HepG2 (cell line): ENCODE measurements at regions not wholly inside any gene's neighbourhood (a gene's known extent, or its start where the extent isn't known, plus 50 kb on each side); places are given as distances from the start of the nearest gene placed in this dataset.

Experiments
- CBX2 ChIP-seq, 2 experiments: fragments of 200-600 bp in 1 of 2; sonication (generic); formaldehyde crosslinking in 1 of 2; IDR thresholded peaks; 2 replicates each; pipeline versions ENCODE4 v1.7.0 to v1.8.1; 2018 to 2022; ENCODE audit warnings: low read depth in 2 of 2, low read length in 1 of 2, mild to moderate bottlenecking in 1 of 2, missing genetic modification reagents in 1 of 2
- ELF4 ChIP-seq: sonication (generic); formaldehyde crosslinking; IDR thresholded peaks from 2 replicates; pipeline ENCODE4 v1.5.0; 2020; ENCODE audit warnings: missing genetic modification reagents, mild to moderate bottlenecking, moderate library complexity, borderline replicate concordance
- EP300 ChIP-seq, 3 experiments: sonication (generic) in 1 of 3; formaldehyde crosslinking in 1 of 3; IDR thresholded peaks; 2 replicates each; pipeline versions ENCODE4 v1.5.1 to v1.6.1; 2011 to 2020; ENCODE audit warnings: low read depth in 2 of 3, low read length in 2 of 3, borderline replicate concordance in 1 of 3, improper control_type of control experiment in 1 of 3, mild to moderate bottlenecking in 1 of 3, missing genetic modification reagents in 1 of 3, moderate library complexity in 1 of 3
- FOXJ3 ChIP-seq: sonication (generic); formaldehyde crosslinking; IDR thresholded peaks from 2 replicates; pipeline ENCODE4 v1.4.0; 2020; ENCODE audit warnings: missing genetic modification reagents, mild to moderate bottlenecking, borderline replicate concordance
- GMEB1 ChIP-seq: sonication (generic); formaldehyde crosslinking; IDR thresholded peaks from 2 replicates; pipeline ENCODE4 v1.5.1; 2020; ENCODE audit warnings: missing genetic modification reagents, mild to moderate bottlenecking, borderline replicate concordance
- JARID2 ChIP-seq: sonication (generic); formaldehyde crosslinking; IDR thresholded peaks from 2 replicates; pipeline ENCODE4 v1.8.1; 2023; ENCODE audit warnings: missing genetic modification reagents, inconsistent platforms; ENCODE audit not compliant: insufficient replicate concordance
- POLR2A ChIP-seq, 2 experiments: IDR thresholded peaks; 2 replicates each; pipeline ENCODE4 v1.6.1; 2011; ENCODE audit warnings: low read depth in 2 of 2, low read length in 2 of 2, mild to moderate bottlenecking in 1 of 2, moderate library complexity in 1 of 2; ENCODE audit not compliant: insufficient read depth in 1 of 2
- SP2 ChIP-seq: sonication (generic); formaldehyde crosslinking; IDR thresholded peaks from 2 replicates; pipeline ENCODE4 v1.5.1; 2020; ENCODE audit warnings: mild to moderate bottlenecking, missing genetic modification reagents
- TBP ChIP-seq: sonication (generic); formaldehyde crosslinking; IDR thresholded peaks from 2 replicates; pipeline ENCODE4 v1.5.0; 2020; ENCODE audit warnings: missing genetic modification reagents
- ZNF225 ChIP-seq: sonication (generic); formaldehyde crosslinking; IDR thresholded peaks from 2 replicates; pipeline ENCODE4 v1.4.0; 2020; ENCODE audit warnings: mild to moderate bottlenecking, missing genetic modification reagents
- TF ChIP-seq, protein P1 (sequence below): IDR thresholded peaks from 2 replicates; pipeline ENCODE4 v1.6.1; 2012; ENCODE audit warnings: inconsistent platforms
- TF ChIP-seq, protein P2 (sequence below): sonication (generic); formaldehyde crosslinking; IDR thresholded peaks from 2 replicates; pipeline ENCODE4 v1.5.0; 2020; ENCODE audit warnings: mild to moderate bottlenecking, missing genetic modification reagents, moderate library complexity
- TF ChIP-seq, protein P3 (sequence below): sonication (generic); formaldehyde crosslinking; IDR thresholded peaks from 2 replicates; pipeline ENCODE4 v1.9.0; 2022; ENCODE audit warnings: missing genetic modification reagents, mild to moderate bottlenecking, borderline replicate concordance
- TF ChIP-seq, protein P4 (sequence below): sonication (generic); formaldehyde crosslinking; IDR thresholded peaks from 2 replicates; pipeline ENCODE4 v1.4.0; 2020; ENCODE audit warnings: missing genetic modification reagents, borderline replicate concordance

DNA sequence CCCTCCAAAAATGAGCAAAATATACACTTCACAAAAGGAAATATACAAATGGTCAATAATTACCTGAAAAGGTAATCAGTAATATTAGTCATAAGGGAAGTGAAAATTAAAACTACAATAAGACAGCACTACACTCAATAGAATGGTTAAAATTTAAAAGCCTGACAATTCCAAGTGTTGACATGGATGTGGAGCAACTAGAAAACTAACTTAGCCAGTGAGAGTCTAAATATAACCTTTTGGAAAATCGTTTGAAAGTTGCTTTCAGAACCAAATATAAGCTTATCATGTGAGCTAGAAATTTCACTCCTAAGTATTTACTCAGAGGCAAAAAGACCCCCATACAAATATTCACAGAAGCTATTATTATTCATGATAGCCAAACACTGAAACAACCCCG, 105.1 kb upstream of the MVB12B start:
- no peak for TF ChIP-seq JARID2 (CRISPR knock-in tag)
- no peak for TF ChIP-seq ZNF225 (CRISPR knock-in tag)
- no peak for TF ChIP-seq ELF4
- TF ChIP-seq, protein P1, sequence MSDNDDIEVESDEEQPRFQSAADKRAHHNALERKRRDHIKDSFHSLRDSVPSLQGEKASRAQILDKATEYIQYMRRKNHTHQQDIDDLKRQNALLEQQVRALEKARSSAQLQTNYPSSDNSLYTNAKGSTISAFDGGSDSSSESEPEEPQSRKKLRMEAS, result no peak
- TF ChIP-seq, protein P2, sequence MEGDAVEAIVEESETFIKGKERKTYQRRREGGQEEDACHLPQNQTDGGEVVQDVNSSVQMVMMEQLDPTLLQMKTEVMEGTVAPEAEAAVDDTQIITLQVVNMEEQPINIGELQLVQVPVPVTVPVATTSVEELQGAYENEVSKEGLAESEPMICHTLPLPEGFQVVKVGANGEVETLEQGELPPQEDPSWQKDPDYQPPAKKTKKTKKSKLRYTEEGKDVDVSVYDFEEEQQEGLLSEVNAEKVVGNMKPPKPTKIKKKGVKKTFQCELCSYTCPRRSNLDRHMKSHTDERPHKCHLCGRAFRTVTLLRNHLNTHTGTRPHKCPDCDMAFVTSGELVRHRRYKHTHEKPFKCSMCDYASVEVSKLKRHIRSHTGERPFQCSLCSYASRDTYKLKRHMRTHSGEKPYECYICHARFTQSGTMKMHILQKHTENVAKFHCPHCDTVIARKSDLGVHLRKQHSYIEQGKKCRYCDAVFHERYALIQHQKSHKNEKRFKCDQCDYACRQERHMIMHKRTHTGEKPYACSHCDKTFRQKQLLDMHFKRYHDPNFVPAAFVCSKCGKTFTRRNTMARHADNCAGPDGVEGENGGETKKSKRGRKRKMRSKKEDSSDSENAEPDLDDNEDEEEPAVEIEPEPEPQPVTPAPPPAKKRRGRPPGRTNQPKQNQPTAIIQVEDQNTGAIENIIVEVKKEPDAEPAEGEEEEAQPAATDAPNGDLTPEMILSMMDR (CRISPR knock-in tag), result no peak
- TF ChIP-seq CBX2 (IDR thresholded peaks at IDR 0.05; ENCODE audit: low read depth, low read length), result no peak
- TF ChIP-seq CBX2 (CRISPR knock-in tag; IDR thresholded peaks at IDR 0.05; ENCODE audit: low read depth), result no peak
- TF ChIP-seq, protein P3, sequence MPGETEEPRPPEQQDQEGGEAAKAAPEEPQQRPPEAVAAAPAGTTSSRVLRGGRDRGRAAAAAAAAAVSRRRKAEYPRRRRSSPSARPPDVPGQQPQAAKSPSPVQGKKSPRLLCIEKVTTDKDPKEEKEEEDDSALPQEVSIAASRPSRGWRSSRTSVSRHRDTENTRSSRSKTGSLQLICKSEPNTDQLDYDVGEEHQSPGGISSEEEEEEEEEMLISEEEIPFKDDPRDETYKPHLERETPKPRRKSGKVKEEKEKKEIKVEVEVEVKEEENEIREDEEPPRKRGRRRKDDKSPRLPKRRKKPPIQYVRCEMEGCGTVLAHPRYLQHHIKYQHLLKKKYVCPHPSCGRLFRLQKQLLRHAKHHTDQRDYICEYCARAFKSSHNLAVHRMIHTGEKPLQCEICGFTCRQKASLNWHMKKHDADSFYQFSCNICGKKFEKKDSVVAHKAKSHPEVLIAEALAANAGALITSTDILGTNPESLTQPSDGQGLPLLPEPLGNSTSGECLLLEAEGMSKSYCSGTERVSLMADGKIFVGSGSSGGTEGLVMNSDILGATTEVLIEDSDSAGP (CRISPR knock-in tag), result no peak
- TF ChIP-seq GMEB1 (CRISPR knock-in tag), result no peak
- TF ChIP-seq TBP (CRISPR knock-in tag), result no peak
- TF ChIP-seq EP300 (IDR thresholded peaks at IDR 0.05; ENCODE audit: low read depth in 2 of 2, low read length in 2 of 2), result no peak
- TF ChIP-seq EP300 (CRISPR knock-in tag; IDR thresholded peaks at IDR 0.05; ENCODE audit: borderline replicate concordance), result no peak
- no peak for TF ChIP-seq SP2 (CRISPR knock-in tag)
- no peak for TF ChIP-seq POLR2A (IDR thresholded peaks at IDR 0.05; ENCODE audit: insufficient read depth in 1 of 2, low read depth in 2 of 2, low read length in 2 of 2)
- TF ChIP-seq FOXJ3 (CRISPR knock-in tag), result no peak
- TF ChIP-seq, protein P4, sequence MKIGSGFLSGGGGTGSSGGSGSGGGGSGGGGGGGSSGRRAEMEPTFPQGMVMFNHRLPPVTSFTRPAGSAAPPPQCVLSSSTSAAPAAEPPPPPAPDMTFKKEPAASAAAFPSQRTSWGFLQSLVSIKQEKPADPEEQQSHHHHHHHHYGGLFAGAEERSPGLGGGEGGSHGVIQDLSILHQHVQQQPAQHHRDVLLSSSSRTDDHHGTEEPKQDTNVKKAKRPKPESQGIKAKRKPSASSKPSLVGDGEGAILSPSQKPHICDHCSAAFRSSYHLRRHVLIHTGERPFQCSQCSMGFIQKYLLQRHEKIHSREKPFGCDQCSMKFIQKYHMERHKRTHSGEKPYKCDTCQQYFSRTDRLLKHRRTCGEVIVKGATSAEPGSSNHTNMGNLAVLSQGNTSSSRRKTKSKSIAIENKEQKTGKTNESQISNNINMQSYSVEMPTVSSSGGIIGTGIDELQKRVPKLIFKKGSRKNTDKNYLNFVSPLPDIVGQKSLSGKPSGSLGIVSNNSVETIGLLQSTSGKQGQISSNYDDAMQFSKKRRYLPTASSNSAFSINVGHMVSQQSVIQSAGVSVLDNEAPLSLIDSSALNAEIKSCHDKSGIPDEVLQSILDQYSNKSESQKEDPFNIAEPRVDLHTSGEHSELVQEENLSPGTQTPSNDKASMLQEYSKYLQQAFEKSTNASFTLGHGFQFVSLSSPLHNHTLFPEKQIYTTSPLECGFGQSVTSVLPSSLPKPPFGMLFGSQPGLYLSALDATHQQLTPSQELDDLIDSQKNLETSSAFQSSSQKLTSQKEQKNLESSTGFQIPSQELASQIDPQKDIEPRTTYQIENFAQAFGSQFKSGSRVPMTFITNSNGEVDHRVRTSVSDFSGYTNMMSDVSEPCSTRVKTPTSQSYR (CRISPR knock-in tag), result no peak
